ENCODE measurements at regions not wholly inside any gene's neighbourhood (a gene's known extent, or its start where the extent isn't known, plus 50 kb on each side); places are given as distances from the start of the nearest gene placed in this dataset.
"Not testable (repeated sequence)": the region's sequence is repeated elsewhere in the genome, so short reads cannot be mapped to it uniquely, and the experiment has no call there.

DNA sequence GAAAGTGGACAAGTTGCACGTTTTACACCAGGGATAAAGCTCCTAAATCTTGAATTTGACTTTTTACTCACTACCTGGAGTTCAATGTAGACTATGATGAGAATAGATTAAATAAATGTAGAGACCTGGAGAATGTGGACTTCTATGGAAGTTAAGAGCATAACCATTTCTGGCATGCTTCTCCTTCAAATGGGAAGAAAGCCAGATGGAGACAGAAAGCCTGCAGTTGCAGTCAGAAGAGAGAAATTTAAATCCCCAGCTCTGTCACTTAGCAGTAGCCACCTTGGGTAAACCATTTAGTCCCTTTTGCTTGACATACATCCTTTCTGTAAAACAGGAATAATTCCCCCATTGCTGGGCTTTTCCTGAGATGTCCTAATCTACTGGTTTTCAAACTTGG is 355.3 kb upstream of the AUTS2 start:
- Histone ChIP-seq H3K27ac (no peak overlapping the region), H3K4me1 (no peaks in the 10 kb centered on the region), H3K9me3 (no peaks in the 10 kb centered on the region), H3K36me3 (no peaks in the 10 kb centered on the region), H3K27me3 (ENCODE audit: low read depth) (no peaks in the 10 kb centered on the region), H3K4me3 (no peak overlapping the region)
- TF ChIP-seq, protein P1, sequence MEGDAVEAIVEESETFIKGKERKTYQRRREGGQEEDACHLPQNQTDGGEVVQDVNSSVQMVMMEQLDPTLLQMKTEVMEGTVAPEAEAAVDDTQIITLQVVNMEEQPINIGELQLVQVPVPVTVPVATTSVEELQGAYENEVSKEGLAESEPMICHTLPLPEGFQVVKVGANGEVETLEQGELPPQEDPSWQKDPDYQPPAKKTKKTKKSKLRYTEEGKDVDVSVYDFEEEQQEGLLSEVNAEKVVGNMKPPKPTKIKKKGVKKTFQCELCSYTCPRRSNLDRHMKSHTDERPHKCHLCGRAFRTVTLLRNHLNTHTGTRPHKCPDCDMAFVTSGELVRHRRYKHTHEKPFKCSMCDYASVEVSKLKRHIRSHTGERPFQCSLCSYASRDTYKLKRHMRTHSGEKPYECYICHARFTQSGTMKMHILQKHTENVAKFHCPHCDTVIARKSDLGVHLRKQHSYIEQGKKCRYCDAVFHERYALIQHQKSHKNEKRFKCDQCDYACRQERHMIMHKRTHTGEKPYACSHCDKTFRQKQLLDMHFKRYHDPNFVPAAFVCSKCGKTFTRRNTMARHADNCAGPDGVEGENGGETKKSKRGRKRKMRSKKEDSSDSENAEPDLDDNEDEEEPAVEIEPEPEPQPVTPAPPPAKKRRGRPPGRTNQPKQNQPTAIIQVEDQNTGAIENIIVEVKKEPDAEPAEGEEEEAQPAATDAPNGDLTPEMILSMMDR (IDR thresholded peaks at IDR 0.05) = no peak
- intact Hi-C loops (cut with DNase I) = no loop called here
- DNase-seq (no peak), ATAC-seq (no peak)

DNA sequence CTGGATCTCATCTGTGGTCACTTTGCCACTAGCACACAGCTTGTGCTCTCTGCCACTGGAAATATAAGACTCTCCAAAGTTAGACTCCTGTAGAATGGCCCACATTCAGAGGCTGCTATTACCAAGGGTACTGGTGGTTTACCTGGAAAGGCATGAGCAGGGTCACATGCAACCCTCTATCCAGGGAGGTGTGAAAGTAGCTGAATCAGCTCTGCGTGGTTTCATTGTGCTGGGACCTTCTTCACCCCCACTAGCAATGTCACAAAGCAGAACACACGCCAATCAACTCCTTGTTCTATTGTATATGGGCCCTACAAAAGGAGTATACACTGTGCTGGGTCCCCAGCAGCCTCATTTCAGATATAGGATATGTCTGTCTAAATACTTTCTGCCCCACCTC is 353.6 kb upstream of the AUTS2 start:
- TF ChIP-seq, protein P1 (IDR thresholded peaks at IDR 0.05) = no peak
- Histone ChIP-seq H3K4me1 (no peaks in the 10 kb centered on the region), H3K27ac (no peak overlapping the region), H3K36me3 (no peaks in the 10 kb centered on the region), H3K27me3 (ENCODE audit: low read depth) (no peaks in the 10 kb centered on the region), H3K4me3 (no peak overlapping the region), H3K9me3 (no peaks in the 10 kb centered on the region)
- DNase-seq (no peak), ATAC-seq (no peak)
- intact Hi-C loops (cut with DNase I) = no loop called here

DNA sequence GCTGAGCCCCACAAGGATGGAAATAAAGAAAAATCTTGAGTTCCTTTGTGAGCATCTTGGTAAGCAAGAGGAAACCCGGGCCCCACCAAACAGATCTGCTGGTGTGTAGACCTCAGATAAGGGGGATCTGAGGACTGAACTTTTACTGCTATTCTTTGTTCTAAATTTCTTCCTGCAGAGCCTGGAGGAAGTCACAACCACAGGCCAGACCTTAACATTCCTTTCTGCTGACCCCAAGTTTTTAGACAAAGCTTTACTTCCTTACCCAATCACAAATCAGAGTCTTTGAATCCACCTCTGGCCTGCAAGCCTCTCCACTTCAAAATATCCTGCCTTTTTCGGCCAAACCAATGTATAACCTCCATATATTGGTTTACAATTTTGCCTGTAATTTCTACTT is 352.6 kb upstream of the AUTS2 start:
- H3K27me3 ChIP-seq (ENCODE audit: low read depth) = no peaks in the 10 kb centered on the region
- H3K27ac ChIP-seq = no peak overlapping the region
- no peaks in the 10 kb centered on the region for H3K9me3 ChIP-seq
- H3K4me3 ChIP-seq = no peak overlapping the region
- no peak for DNase-seq
- no peaks in the 10 kb centered on the region for H3K36me3 ChIP-seq
- TF ChIP-seq, protein P1 (IDR thresholded peaks at IDR 0.05) = no peak
- H3K4me1 ChIP-seq = no peaks in the 10 kb centered on the region
- no peak for ATAC-seq
- intact Hi-C loops (cut with DNase I) = no loop called here

DNA sequence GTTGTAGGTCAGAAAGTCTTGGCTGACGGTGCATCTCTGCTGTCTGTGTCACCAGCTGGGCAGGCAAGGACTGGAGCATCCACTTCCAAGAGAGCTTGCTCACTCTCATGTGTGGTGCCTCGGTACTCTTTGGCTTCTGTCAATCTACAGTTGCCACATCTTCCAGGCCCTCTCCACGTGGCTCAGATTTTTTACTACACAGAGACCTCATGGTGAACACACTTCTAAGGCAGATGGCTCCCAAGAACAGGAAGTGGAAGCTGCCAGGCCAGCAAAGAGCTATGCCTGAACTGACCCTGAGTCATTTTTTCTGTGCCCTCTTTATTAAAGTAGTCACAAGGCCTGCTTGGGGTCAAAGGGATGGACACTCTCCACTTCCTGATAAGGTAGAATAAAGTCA is 351.5 kb upstream of the AUTS2 start:
- no peaks in the 10 kb centered on the region for H3K27me3 ChIP-seq (ENCODE audit: low read depth)
- H3K9me3 ChIP-seq = peaks cover 5% of the 10 kb centered on the region
- H3K36me3 ChIP-seq = no peaks in the 10 kb centered on the region
- no peaks in the 10 kb centered on the region for H3K4me1 ChIP-seq
- TF ChIP-seq, protein P1 (IDR thresholded peaks at IDR 0.05) = no peak
- DNase-seq = no peak
- peak in 1 of 2 donors; percentile 72 for ATAC-seq
- no peak overlapping the region for H3K27ac ChIP-seq
- intact Hi-C loops (cut with DNase I) = no loop called here
- H3K4me3 ChIP-seq = no peak overlapping the region

DNA sequence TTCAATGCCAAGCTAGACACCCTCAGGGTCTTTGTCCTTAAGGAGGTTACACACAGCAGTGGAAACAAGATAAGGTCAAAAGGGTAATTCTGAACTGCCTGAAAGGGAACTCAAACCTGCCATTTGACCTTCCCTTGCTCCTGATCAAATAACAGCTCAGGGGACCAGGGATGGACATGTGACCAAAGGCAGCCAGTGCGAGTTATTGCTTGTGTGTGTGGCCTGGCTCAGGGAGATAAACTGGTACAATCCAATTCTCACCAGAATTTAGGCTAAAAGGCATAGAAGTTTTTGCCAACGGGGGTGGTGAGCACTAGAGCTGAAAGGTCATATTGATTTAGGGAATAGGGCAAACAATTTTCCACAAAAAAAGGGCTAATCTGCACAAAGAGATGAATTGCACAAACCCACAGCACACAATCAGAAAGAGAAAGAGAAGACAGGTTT is 349.9 kb upstream of the AUTS2 start:
- H3K36me3 ChIP-seq; H3K4me3 ChIP-seq; H3K27ac ChIP-seq; H3K4me1 ChIP-seq; H3K9me3 ChIP-seq; H3K27me3 ChIP-seq (ENCODE audit: low read depth); intact Hi-C loops (cut with DNase I); DNase-seq; ATAC-seq: not testable (repeated sequence)

DNA sequence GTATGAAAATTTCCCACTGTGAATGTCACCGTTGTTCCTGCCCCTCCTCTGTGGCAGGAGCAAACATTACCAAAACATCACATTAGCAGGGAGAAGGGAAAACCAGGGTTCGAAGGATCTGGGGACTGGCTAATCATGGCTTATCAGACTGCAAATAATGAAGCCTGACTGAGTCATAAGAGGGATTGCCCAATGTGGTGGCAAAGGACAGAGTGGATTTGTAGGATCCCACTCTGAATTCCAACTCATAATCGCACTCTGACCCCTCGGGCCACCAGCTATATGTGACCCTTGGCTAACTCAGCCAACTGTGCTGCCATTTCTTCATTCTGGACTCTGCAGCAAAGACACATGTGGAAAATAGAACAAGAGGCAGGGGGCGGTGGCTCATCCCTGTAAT is 347.3 kb upstream of the AUTS2 start:
- ATAC-seq (no peak), DNase-seq (no peak)
- no peak overlapping the region for H3K4me3 ChIP-seq
- no peaks in the 10 kb centered on the region for H3K36me3 ChIP-seq
- intact Hi-C loops (cut with DNase I) = no loop called here
- peaks cover 5% of the 10 kb centered on the region for H3K9me3 ChIP-seq
- TF ChIP-seq, protein P1 (IDR thresholded peaks at IDR 0.05) = no peak
- H3K4me1 ChIP-seq = no peaks in the 10 kb centered on the region
- H3K27me3 ChIP-seq (ENCODE audit: low read depth) = no peaks in the 10 kb centered on the region
- no peak overlapping the region for H3K27ac ChIP-seq

Data from lower lobe of right lung (tissue), 2 donors.